ENCODE measurements at regions not wholly inside any gene's neighbourhood (a gene's known extent, or its start where the extent isn't known, plus 50 kb on each side); places are given as distances from the start of the nearest gene placed in this dataset.

DNA sequence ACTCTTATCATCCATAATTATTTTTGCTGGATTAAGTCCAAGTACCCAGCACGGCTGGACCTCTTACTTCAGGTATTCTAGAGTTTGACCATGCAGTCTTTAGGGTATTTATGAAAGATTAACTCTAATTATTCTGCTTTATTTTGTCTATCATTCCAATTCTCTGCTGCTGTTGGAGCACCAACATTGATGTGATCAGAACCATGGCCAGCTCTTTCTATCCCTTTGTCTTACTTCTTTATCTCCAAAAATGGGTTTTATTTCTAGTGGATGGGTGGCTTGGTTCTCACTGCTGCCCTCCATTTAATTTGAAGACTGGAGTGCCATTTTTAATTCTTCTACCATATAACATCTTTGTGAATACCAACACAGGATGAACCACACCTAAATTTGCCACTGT lies 704.3 kb downstream of the FRK start:
- no peak for TF ChIP-seq GATAD2A (IDR thresholded peaks at IDR 0.05)
- no peak for TF ChIP-seq RBBP5 (IDR thresholded peaks at IDR 0.05; ENCODE audit: borderline replicate concordance, insufficient read depth, low read length, poor library complexity, severe bottlenecking)
- no peak for TF ChIP-seq LARP7 (IDR thresholded peaks at IDR 0.05)

All from K562 (cell line).